ENCODE measurements at regions not wholly inside any gene's neighbourhood (a gene's known extent, or its start where the extent isn't known, plus 50 kb on each side); places are given as distances from the start of the nearest gene placed in this dataset.

GRCh38 chr2:144003460-144004075, 516.4 kb downstream of the ZEB2 start:
- TF ChIP-seq ARNTL (CRISPR knock-in tag; IDR thresholded peaks at IDR 0.05; ENCODE audit: borderline replicate concordance, low read depth): no peak
- no peak for TF ChIP-seq SNAI2 (CRISPR knock-in tag; IDR thresholded peaks at IDR 0.05)
- TF ChIP-seq TSHZ2 (CRISPR knock-in tag; IDR thresholded peaks at IDR 0.05): no peak
- TF ChIP-seq CREB5 (CRISPR knock-in tag; IDR thresholded peaks at IDR 0.05; ENCODE audit: low read depth): no peak
- TF ChIP-seq TOX (CRISPR knock-in tag; IDR thresholded peaks at IDR 0.05; ENCODE audit: borderline replicate concordance): no peak
- TF ChIP-seq ZFP3 (CRISPR knock-in tag; IDR thresholded peaks at IDR 0.05): no peak
- no peak for TF ChIP-seq RARB (CRISPR knock-in tag; IDR thresholded peaks at IDR 0.05)
- no peak for TF ChIP-seq ZNF70 (CRISPR knock-in tag; IDR thresholded peaks at IDR 0.05)
- no peak for TF ChIP-seq POU6F1 (CRISPR knock-in tag; IDR thresholded peaks at IDR 0.05; ENCODE audit: borderline replicate concordance, low read depth)
- no peak for TF ChIP-seq TCF4 (CRISPR knock-in tag; IDR thresholded peaks at IDR 0.05; ENCODE audit: borderline replicate concordance)
- no peak for ATAC-seq

- no peak for TF ChIP-seq ZNF8 (CRISPR knock-in tag; IDR thresholded peaks at IDR 0.05)
- TF ChIP-seq ZNF565 (CRISPR knock-in tag; conservative IDR thresholded peaks at IDR 0.05; ENCODE audit: low read depth): no peak
- no peak for TF ChIP-seq TSHZ2 (CRISPR knock-in tag; IDR thresholded peaks at IDR 0.05)
- TF ChIP-seq SNAI2 (CRISPR knock-in tag; IDR thresholded peaks at IDR 0.05): no peak
- no peak for TF ChIP-seq OSR1 (CRISPR knock-in tag; IDR thresholded peaks at IDR 0.05)
- TF ChIP-seq TOX (CRISPR knock-in tag; IDR thresholded peaks at IDR 0.05; ENCODE audit: borderline replicate concordance): no peak
- no peak for TF ChIP-seq ZFP3 (CRISPR knock-in tag; IDR thresholded peaks at IDR 0.05)
- no peak for TF ChIP-seq CSDC2 (CRISPR knock-in tag; IDR thresholded peaks at IDR 0.05)
- TF ChIP-seq ARNTL (CRISPR knock-in tag; IDR thresholded peaks at IDR 0.05; ENCODE audit: borderline replicate concordance, low read depth): no peak
- TF ChIP-seq CSRNP3 (CRISPR knock-in tag; IDR thresholded peaks at IDR 0.05): no peak
- TF ChIP-seq TCF4 (CRISPR knock-in tag; IDR thresholded peaks at IDR 0.05; ENCODE audit: borderline replicate concordance): no peak
- TF ChIP-seq RARB (CRISPR knock-in tag; IDR thresholded peaks at IDR 0.05): no peak
- TF ChIP-seq PPARA (CRISPR knock-in tag; IDR thresholded peaks at IDR 0.05; ENCODE audit: borderline replicate concordance): no peak
- TF ChIP-seq ZNF70 (CRISPR knock-in tag; IDR thresholded peaks at IDR 0.05): no peak
- ATAC-seq: no peak
Measured at GRCh38 chr2:143996974-143997373, 522.9 kb downstream of the ZEB2 start.

- no peak for ATAC-seq
- TF ChIP-seq ARNTL (CRISPR knock-in tag; IDR thresholded peaks at IDR 0.05; ENCODE audit: borderline replicate concordance, low read depth): no peak
- no peak for TF ChIP-seq ESRRG (CRISPR knock-in tag; IDR thresholded peaks at IDR 0.05)
- no peak for TF ChIP-seq TOX (CRISPR knock-in tag; IDR thresholded peaks at IDR 0.05; ENCODE audit: borderline replicate concordance)
- TF ChIP-seq OSR1 (CRISPR knock-in tag; IDR thresholded peaks at IDR 0.05): no peak
- TF ChIP-seq POU6F1 (CRISPR knock-in tag; IDR thresholded peaks at IDR 0.05; ENCODE audit: borderline replicate concordance, low read depth): no peak
- TF ChIP-seq CREB5 (CRISPR knock-in tag; IDR thresholded peaks at IDR 0.05; ENCODE audit: low read depth): no peak
- TF ChIP-seq ZNF70 (CRISPR knock-in tag; IDR thresholded peaks at IDR 0.05): no peak
- no peak for TF ChIP-seq ZNF565 (CRISPR knock-in tag; conservative IDR thresholded peaks at IDR 0.05; ENCODE audit: low read depth)
- TF ChIP-seq SNAI2 (CRISPR knock-in tag; IDR thresholded peaks at IDR 0.05): no peak
- no peak for TF ChIP-seq ZC3H10 (CRISPR knock-in tag; IDR thresholded peaks at IDR 0.05)
- no peak for TF ChIP-seq ISL1 (CRISPR knock-in tag; IDR thresholded peaks at IDR 0.05)
- no peak for TF ChIP-seq CSRNP3 (CRISPR knock-in tag; IDR thresholded peaks at IDR 0.05)
- no peak for TF ChIP-seq RARB (CRISPR knock-in tag; IDR thresholded peaks at IDR 0.05)
Measured at GRCh38 chr2:143994961-143995360, 525.0 kb downstream of the ZEB2 start.
